Neural cell (in vitro differentiated cells): ENCODE measurements at regions not wholly inside any gene's neighbourhood (a gene's known extent, or its start where the extent isn't known, plus 50 kb on each side); places are given as distances from the start of the nearest gene placed in this dataset.

Experiments
- H2AFZ ChIP-seq: fragments of 200-600, 300-800 bp; sonication (generic), shearing (Covaris generic); 2 replicates; pipeline ENCODE4 v1.6.0; 2014; ENCODE audit warnings: low read depth, mild to moderate bottlenecking, antibody characterized with exemption, low read length, moderate library complexity
- H3F3A ChIP-seq: fragments of 200-600 bp; shearing (Covaris generic); 2 replicates; pipeline ENCODE4 v1.6.1; 2016; ENCODE audit warnings: mild to moderate bottlenecking, moderate library complexity, mixed read lengths, antibody characterized with exemption, low read length; ENCODE audit not compliant: insufficient read depth, poor library complexity, severe bottlenecking
- H3K27ac ChIP-seq: fragments of 200-600, 300-800 bp; sonication (generic), shearing (Covaris generic); 2 replicates; pipeline ENCODE4 v1.5.1; 2014; ENCODE audit warnings: mild to moderate bottlenecking, low read length, moderate library complexity
- H3K27me3 ChIP-seq: fragments of 300-800, 200-600 bp; sonication (generic), shearing (Covaris generic); 2 replicates; pipeline ENCODE4 v1.6.0; 2014; ENCODE audit warnings: mild to moderate bottlenecking, low read depth, low read length, moderate library complexity; ENCODE audit not compliant: insufficient read depth
- H3K36me3 ChIP-seq: fragments of 300-800, 200-600 bp; sonication (generic), shearing (Covaris generic); 2 replicates; pipeline ENCODE4 v1.5.1; 2014; ENCODE audit warnings: mild to moderate bottlenecking, antibody characterized with exemption, low read length, moderate library complexity; ENCODE audit not compliant: insufficient read depth
- H3K4me2 ChIP-seq: fragments of 300-800, 200-600 bp; sonication (generic), shearing (Covaris generic); 2 replicates; pipeline ENCODE4 v1.6.0; 2014; ENCODE audit warnings: mild to moderate bottlenecking, low read length
- H3K4me3 ChIP-seq: fragments of 300-800, 200-600 bp; sonication (generic), shearing (Covaris generic); 2 replicates; pipeline ENCODE4 v1.5.1; 2014; ENCODE audit warnings: mild to moderate bottlenecking, low read length, moderate library complexity
- H3K79me2 ChIP-seq: fragments of 200-600 bp; shearing (Covaris generic); replicated peaks from 2 replicates; pipeline ENCODE4 v1.6.0; 2014; ENCODE audit warnings: mild to moderate bottlenecking, low read length, moderate library complexity; ENCODE audit not compliant: insufficient read depth
- H3K9ac ChIP-seq: fragments of 300-800, 200-600 bp; sonication (generic), shearing (Covaris generic); 2 replicates; pipeline ENCODE4 v1.6.1; 2016; ENCODE audit warnings: mild to moderate bottlenecking, low read length, mixed read lengths
- H3K9me2 ChIP-seq: fragments of 200-600 bp; shearing (Covaris generic); 2 replicates; pipeline ENCODE4 v1.6.1; 2016; ENCODE audit warnings: mild to moderate bottlenecking, low read length, mixed read lengths; ENCODE audit not compliant: insufficient read depth
- H3K9me3 ChIP-seq: fragments of 200-600, 300-800 bp; sonication (generic), shearing (Covaris generic); 2 replicates; pipeline ENCODE4 v1.6.1; 2016; ENCODE audit warnings: mild to moderate bottlenecking, mixed run types, low read length, moderate library complexity, mixed read lengths
- H4K20me1 ChIP-seq: fragments of 200-600 bp; shearing (Covaris generic); 2 replicates; pipeline ENCODE4 v1.6.1; 2016; ENCODE audit warnings: mild to moderate bottlenecking, mixed run types; ENCODE audit not compliant: insufficient read depth
- EP300 ChIP-seq: fragments of 450-650 bp; conservative IDR thresholded peaks from 2 replicates; pipeline ENCODE4 v1.6.1; 2014; ENCODE audit warnings: antibody characterized with exemption, mild to moderate bottlenecking, moderate library complexity; ENCODE audit not compliant: poor library complexity, severe bottlenecking
- EZH2 ChIP-seq: fragments of 200-600, 300-800 bp; shearing (Covaris generic), sonication (generic); IDR thresholded peaks from 2 replicates; pipeline ENCODE4 v1.6.1; 2014; ENCODE audit warnings: antibody characterized with exemption, low read length, borderline replicate concordance, mild to moderate bottlenecking; ENCODE audit not compliant: insufficient read depth, poor library complexity, severe bottlenecking
- MXI1 ChIP-seq: fragments of 450-650 bp; conservative IDR thresholded peaks from 2 replicates; pipeline ENCODE4 v1.6.1; 2014; ENCODE audit warnings: antibody characterized with exemption, mild to moderate bottlenecking; ENCODE audit not compliant: poor library complexity, severe bottlenecking
- POLR2AphosphoS5 ChIP-seq: IDR thresholded peaks from 2 replicates; pipeline ENCODE4 v1.6.1; 2012
- RAD21 ChIP-seq: fragments of 450-650 bp; conservative IDR thresholded peaks from 2 replicates; pipeline ENCODE4 v1.6.1; 2014; ENCODE audit warnings: antibody characterized with exemption, mild to moderate bottlenecking, moderate library complexity
- SMC3 ChIP-seq: fragments of 450-650 bp; conservative IDR thresholded peaks from 2 replicates; pipeline ENCODE4 v1.6.1; 2014; ENCODE audit warnings: antibody characterized with exemption, mild to moderate bottlenecking, moderate library complexity; ENCODE audit not compliant: poor library complexity
- TAF1 ChIP-seq: IDR thresholded peaks from 2 replicates; pipeline ENCODE4 v1.6.1; 2012; ENCODE audit warnings: low read depth
- TF ChIP-seq, protein P1 (sequence below): fragments of 450-650 bp; IDR thresholded peaks from 2 replicates; pipeline ENCODE4 v1.5.1; 2014; ENCODE audit warnings: antibody characterized with exemption, mild to moderate bottlenecking, moderate library complexity; ENCODE audit not compliant: poor library complexity, severe bottlenecking
- TF ChIP-seq, protein P2 (sequence below): IDR thresholded peaks from 2 replicates; pipeline ENCODE4 v1.6.1; 2012; ENCODE audit warnings: borderline replicate concordance

DNA sequence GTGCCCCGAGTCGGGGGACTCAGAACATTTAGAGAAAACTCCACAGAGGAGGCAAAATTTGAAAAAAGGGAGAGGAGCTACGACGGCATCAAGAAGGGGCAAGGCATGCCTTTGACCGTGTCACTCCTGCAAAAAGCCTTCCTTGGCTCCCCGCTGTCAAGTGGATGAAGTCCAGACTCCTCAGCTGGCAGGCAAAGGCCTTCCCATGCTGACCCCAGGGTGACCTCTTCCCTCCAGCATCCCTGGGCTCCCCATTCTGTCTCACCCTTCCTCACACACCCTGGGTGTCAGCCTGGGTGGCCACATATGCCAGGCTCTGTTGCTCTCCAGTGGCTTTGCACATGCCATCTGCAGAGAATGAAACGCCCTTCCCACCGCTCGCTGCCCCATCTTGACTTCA, 88.4 kb upstream of the ZMIZ1 start:
- no peak overlapping the region for H2AFZ ChIP-seq
- H3K9ac ChIP-seq = no peak overlapping the region
- no peaks in the 10 kb centered on the region for H4K20me1 ChIP-seq
- H3K4me2 ChIP-seq = no peak overlapping the region
- no peaks in the 10 kb centered on the region for H3K36me3 ChIP-seq
- H3K27me3 ChIP-seq = no peaks in the 10 kb centered on the region
- H3K9me3 ChIP-seq = no peaks in the 10 kb centered on the region
- no peak overlapping the region for H3K4me3 ChIP-seq
- H3K27ac ChIP-seq = no peak overlapping the region
- no peaks in the 10 kb centered on the region for H3K9me2 ChIP-seq
- H3F3A ChIP-seq = no peaks in the 10 kb centered on the region
- no peak for TF ChIP-seq EP300
- TF ChIP-seq EZH2 = no peak
- TF ChIP-seq SMC3 = no peak
- TF ChIP-seq POLR2AphosphoS5 = no peak
- TF ChIP-seq TAF1 = no peak
- no peaks in the 10 kb centered on the region for H3K79me2 ChIP-seq

DNA sequence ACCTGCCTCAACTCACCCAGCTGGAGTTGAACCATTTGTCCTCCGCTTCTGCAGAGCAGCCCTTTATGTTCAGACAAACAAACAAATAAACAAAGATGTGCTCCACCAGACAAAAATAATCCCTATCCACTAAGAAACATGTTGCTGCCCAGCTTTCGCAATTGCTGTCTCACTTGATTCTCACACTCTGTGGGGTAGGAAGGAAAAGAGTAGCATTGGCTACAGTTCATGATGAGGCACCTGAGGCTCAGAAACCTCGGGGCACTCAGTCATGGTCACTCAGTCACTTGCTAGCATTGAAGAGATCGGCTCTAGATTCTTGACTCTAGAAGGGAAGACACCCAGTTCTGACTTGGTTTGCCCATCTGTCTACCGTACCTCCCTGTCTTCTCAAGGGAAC, 88.0 kb upstream of the ZMIZ1 start:
- no peaks in the 10 kb centered on the region for H4K20me1 ChIP-seq
- no peaks in the 10 kb centered on the region for H3K9me2 ChIP-seq
- H3K79me2 ChIP-seq = no peaks in the 10 kb centered on the region
- no peak overlapping the region for H3K27ac ChIP-seq
- H3K9me3 ChIP-seq = no peaks in the 10 kb centered on the region
- no peak overlapping the region for H2AFZ ChIP-seq
- H3K27me3 ChIP-seq = no peaks in the 10 kb centered on the region
- no peaks in the 10 kb centered on the region for H3F3A ChIP-seq
- H3K36me3 ChIP-seq = no peaks in the 10 kb centered on the region
- TF ChIP-seq, protein P1, sequence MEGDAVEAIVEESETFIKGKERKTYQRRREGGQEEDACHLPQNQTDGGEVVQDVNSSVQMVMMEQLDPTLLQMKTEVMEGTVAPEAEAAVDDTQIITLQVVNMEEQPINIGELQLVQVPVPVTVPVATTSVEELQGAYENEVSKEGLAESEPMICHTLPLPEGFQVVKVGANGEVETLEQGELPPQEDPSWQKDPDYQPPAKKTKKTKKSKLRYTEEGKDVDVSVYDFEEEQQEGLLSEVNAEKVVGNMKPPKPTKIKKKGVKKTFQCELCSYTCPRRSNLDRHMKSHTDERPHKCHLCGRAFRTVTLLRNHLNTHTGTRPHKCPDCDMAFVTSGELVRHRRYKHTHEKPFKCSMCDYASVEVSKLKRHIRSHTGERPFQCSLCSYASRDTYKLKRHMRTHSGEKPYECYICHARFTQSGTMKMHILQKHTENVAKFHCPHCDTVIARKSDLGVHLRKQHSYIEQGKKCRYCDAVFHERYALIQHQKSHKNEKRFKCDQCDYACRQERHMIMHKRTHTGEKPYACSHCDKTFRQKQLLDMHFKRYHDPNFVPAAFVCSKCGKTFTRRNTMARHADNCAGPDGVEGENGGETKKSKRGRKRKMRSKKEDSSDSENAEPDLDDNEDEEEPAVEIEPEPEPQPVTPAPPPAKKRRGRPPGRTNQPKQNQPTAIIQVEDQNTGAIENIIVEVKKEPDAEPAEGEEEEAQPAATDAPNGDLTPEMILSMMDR = no peak
- TF ChIP-seq TAF1 (no peak), EP300 (no peak), RAD21 (no peak), MXI1 (no peak), POLR2AphosphoS5 (no peak), SMC3 (no peak), EZH2 (no peak)
- TF ChIP-seq, protein P2, sequence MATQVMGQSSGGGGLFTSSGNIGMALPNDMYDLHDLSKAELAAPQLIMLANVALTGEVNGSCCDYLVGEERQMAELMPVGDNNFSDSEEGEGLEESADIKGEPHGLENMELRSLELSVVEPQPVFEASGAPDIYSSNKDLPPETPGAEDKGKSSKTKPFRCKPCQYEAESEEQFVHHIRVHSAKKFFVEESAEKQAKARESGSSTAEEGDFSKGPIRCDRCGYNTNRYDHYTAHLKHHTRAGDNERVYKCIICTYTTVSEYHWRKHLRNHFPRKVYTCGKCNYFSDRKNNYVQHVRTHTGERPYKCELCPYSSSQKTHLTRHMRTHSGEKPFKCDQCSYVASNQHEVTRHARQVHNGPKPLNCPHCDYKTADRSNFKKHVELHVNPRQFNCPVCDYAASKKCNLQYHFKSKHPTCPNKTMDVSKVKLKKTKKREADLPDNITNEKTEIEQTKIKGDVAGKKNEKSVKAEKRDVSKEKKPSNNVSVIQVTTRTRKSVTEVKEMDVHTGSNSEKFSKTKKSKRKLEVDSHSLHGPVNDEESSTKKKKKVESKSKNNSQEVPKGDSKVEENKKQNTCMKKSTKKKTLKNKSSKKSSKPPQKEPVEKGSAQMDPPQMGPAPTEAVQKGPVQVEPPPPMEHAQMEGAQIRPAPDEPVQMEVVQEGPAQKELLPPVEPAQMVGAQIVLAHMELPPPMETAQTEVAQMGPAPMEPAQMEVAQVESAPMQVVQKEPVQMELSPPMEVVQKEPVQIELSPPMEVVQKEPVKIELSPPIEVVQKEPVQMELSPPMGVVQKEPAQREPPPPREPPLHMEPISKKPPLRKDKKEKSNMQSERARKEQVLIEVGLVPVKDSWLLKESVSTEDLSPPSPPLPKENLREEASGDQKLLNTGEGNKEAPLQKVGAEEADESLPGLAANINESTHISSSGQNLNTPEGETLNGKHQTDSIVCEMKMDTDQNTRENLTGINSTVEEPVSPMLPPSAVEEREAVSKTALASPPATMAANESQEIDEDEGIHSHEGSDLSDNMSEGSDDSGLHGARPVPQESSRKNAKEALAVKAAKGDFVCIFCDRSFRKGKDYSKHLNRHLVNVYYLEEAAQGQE = no peak
- no peak overlapping the region for H3K9ac ChIP-seq
- H3K4me3 ChIP-seq = no peak overlapping the region
- no peak overlapping the region for H3K4me2 ChIP-seq
